IMR-90 (cell line): ENCODE measurements at regions not wholly inside any gene's neighbourhood (a gene's known extent, or its start where the extent isn't known, plus 50 kb on each side); places are given as distances from the start of the nearest gene placed in this dataset.

Experiments
- ATAC-seq: fragments of 200-7000 bp; cut with Tn5 transposase; 2 replicates; pipeline ENCODE4 v1.9.1; 2020; ENCODE audit warnings: low read depth, mild to moderate bottlenecking, moderate library complexity
- BruUV-seq: library from RNA; stranded (reverse); fragments of 400-500 nt; replicated peaks from 2 replicates; lab custom pipeline; 2021; lab: Mats Ljungman, UMichigan
- CTCF ChIA-PET: fragments of 300-600 bp; formaldehyde crosslinking; extraction: SDS; loops from one replicate; lab custom pipeline; 2021; ENCODE audit warnings: antibody characterized with exemption; lab: Yijun Ruan, JAX
- POLR2A ChIA-PET: fragments of 300-600 bp; sonication (Branson Sonifier 250); formaldehyde crosslinking; loops from one replicate; lab custom pipeline; 2022; ENCODE audit warnings: antibody characterized with exemption; ENCODE audit not compliant: unreplicated experiment; lab: Charles Lee
- DNase-seq: peaks from one replicate; pipeline ENCODE4 v3.0.0; 2013
- H2AFZ ChIP-seq: replicated peaks from 2 replicates; pipeline ENCODE3; 2013; ENCODE audit warnings: low read length, mild to moderate bottlenecking; ENCODE audit not compliant: poor library complexity
- H2AK5ac ChIP-seq: 2 replicates; pipeline ENCODE4 v1.6.1; 2013; ENCODE audit warnings: low read depth, low read length, inconsistent platforms
- H2AK9ac ChIP-seq: replicated peaks from 2 replicates; pipeline ENCODE3; 2013; ENCODE audit warnings: mild to moderate bottlenecking, low read depth, low read length, moderate library complexity; ENCODE audit not compliant: poor library complexity
- H2BK120ac ChIP-seq: 2 replicates; pipeline ENCODE4 v1.6.1; 2013; ENCODE audit warnings: low read depth, low read length, inconsistent platforms
- H2BK15ac ChIP-seq: 3 replicates; pipeline ENCODE4 v1.6.1; 2013; ENCODE audit warnings: low read depth, low read length, inconsistent platforms
- H2BK20ac ChIP-seq: 2 replicates; pipeline ENCODE4 v1.6.1; 2013; ENCODE audit warnings: low read depth, mild to moderate bottlenecking, inconsistent platforms, low read length, moderate library complexity
- H2BK5ac ChIP-seq: 2 replicates; pipeline ENCODE4 v1.6.1; 2013; ENCODE audit warnings: mild to moderate bottlenecking, low read depth, low read length, inconsistent platforms; ENCODE audit not compliant: poor library complexity, severe bottlenecking
- H3K14ac ChIP-seq: replicated peaks from 2 replicates; pipeline ENCODE4 v1.6.1; 2013; ENCODE audit warnings: low read depth, low read length, inconsistent platforms
- H3K18ac ChIP-seq: 2 replicates; pipeline ENCODE4 v1.6.1; 2013; ENCODE audit warnings: low read depth, low read length, control low read depth
- H3K23ac ChIP-seq: 2 replicates; pipeline ENCODE4 v1.6.1; 2013; ENCODE audit warnings: low read depth, low read length, inconsistent platforms
- H3K27ac ChIP-seq: 2 replicates; pipeline ENCODE4 v1.5.1; 2013; ENCODE audit warnings: mild to moderate bottlenecking, control low read depth, low read length; ENCODE audit not compliant: insufficient read depth
- H3K27me3 ChIP-seq: 2 replicates; pipeline ENCODE4 v1.6.1; 2013; ENCODE audit warnings: low read length; ENCODE audit not compliant: control insufficient read depth, insufficient read depth
- H3K36me3 ChIP-seq: 2 replicates; pipeline ENCODE4 v1.6.1; 2013; ENCODE audit warnings: low read length, mixed read lengths; ENCODE audit not compliant: control insufficient read depth, insufficient read depth
- H3K4ac ChIP-seq: 2 replicates; pipeline ENCODE4 v1.6.1; 2013; ENCODE audit warnings: low read depth, low read length, inconsistent platforms
- H3K4me1 ChIP-seq: 2 replicates; pipeline ENCODE4 v1.6.1; 2013; ENCODE audit warnings: low read length, mixed read lengths; ENCODE audit not compliant: control insufficient read depth, insufficient read depth
- H3K4me2 ChIP-seq: 2 replicates; pipeline ENCODE4 v1.6.1; 2013; ENCODE audit warnings: low read depth, mild to moderate bottlenecking, control low read depth, low read length, moderate library complexity
- H3K4me3 ChIP-seq: 2 replicates; pipeline ENCODE4 v1.5.1; 2013; ENCODE audit warnings: low read depth, mild to moderate bottlenecking, control low read depth, low read length, moderate library complexity; ENCODE audit not compliant: insufficient read depth
- H3K56ac ChIP-seq: 2 replicates; pipeline ENCODE4 v1.6.1; 2013; ENCODE audit warnings: low read length, inconsistent platforms; ENCODE audit not compliant: insufficient read depth; ENCODE audit errors: extremely low read depth
- H3K79me1 ChIP-seq, 2 experiments: 2 replicates each; pipeline ENCODE4 v1.6.1; 2013; ENCODE audit warnings: low read length in 2 of 2, inconsistent platforms in 1 of 2, low read depth in 1 of 2
- H3K9ac ChIP-seq: 2 replicates; pipeline ENCODE4 v1.6.1; 2013; ENCODE audit warnings: low read depth, low read length, control low read depth
- H3K9me1 ChIP-seq: 2 replicates; pipeline ENCODE4 v1.6.1; 2013; ENCODE audit warnings: low read length, inconsistent platforms; ENCODE audit not compliant: insufficient read depth
- H3K9me3 ChIP-seq: 2 replicates; pipeline ENCODE4 v1.6.1; 2013; ENCODE audit warnings: low read length; ENCODE audit not compliant: control insufficient read depth, insufficient read depth
- H4K20me1 ChIP-seq: 2 replicates; pipeline ENCODE4 v1.6.1; 2013; ENCODE audit warnings: low read length, inconsistent platforms; ENCODE audit not compliant: insufficient read depth
- H4K5ac ChIP-seq: 2 replicates; pipeline ENCODE4 v1.6.1; 2013; ENCODE audit warnings: mild to moderate bottlenecking, low read depth, low read length, control low read depth
- H4K8ac ChIP-seq, 2 experiments: 2 replicates each; pipeline ENCODE4 v1.6.1; 2013; ENCODE audit warnings: low read depth in 2 of 2, low read length in 2 of 2, control low read depth in 1 of 2, inconsistent platforms in 1 of 2
- H4K91ac ChIP-seq: 2 replicates; pipeline ENCODE4 v1.6.1; 2013; ENCODE audit warnings: low read depth, low read length, inconsistent platforms; ENCODE audit not compliant: insufficient read depth
- CTCF ChIP-seq: conservative IDR thresholded peaks from 2 replicates; pipeline ENCODE4 v1.5.1; 2012; ENCODE audit warnings: mild to moderate bottlenecking, low read depth, low read length, improper control_type of control experiment
- ELK1 ChIP-seq: fragments of 150-350 bp; IDR thresholded peaks from 2 replicates; pipeline ENCODE4 v1.6.1; 2016; ENCODE audit warnings: low read depth, mild to moderate bottlenecking, low read length, moderate library complexity, borderline replicate concordance
- MAFK ChIP-seq: IDR thresholded peaks from 2 replicates; pipeline ENCODE4 v1.6.1; 2012; ENCODE audit warnings: low read depth, low read length, improper control_type of control experiment
- MAZ ChIP-seq: IDR thresholded peaks from 2 replicates; pipeline ENCODE4 v1.6.1; 2012; ENCODE audit warnings: low read depth, mild to moderate bottlenecking, low read length, improper control_type of control experiment, moderate library complexity, borderline replicate concordance
- MXI1 ChIP-seq: IDR thresholded peaks from 2 replicates; pipeline ENCODE4 v1.6.1; 2012; ENCODE audit warnings: low read depth, mild to moderate bottlenecking, low read length, moderate library complexity, borderline replicate concordance
- POLR2A ChIP-seq: IDR thresholded peaks from 2 replicates; pipeline ENCODE4 v1.6.1; 2012; ENCODE audit warnings: mild to moderate bottlenecking, low read depth, low read length
- RFX5 ChIP-seq: IDR thresholded peaks from 2 replicates; pipeline ENCODE4 v1.8.0; 2012; ENCODE audit warnings: low read depth, mild to moderate bottlenecking, low read length, moderate library complexity
- SMC3 ChIP-seq: fragments of 150-350 bp; IDR thresholded peaks from 2 replicates; pipeline ENCODE4 v1.6.1; 2016; ENCODE audit warnings: low read depth, mild to moderate bottlenecking, antibody characterized with exemption, low read length, moderate library complexity
- WGBS, 2 experiments: methylation state at CpG; one replicate each; pipeline versions ENCODE4 v1.1.5 to v1.1.7; 2013; ENCODE audit warnings: missing lambda C conversion rate in 2 of 2; ENCODE audit not compliant: insufficient read length in 1 of 2; ENCODE audit errors: extremely low coverage in 2 of 2; 5-methylcytosine and 5-hydroxymethylcytosine counted together
- dilution Hi-C: fragments of 300-500 bp; cut with HindIII; formaldehyde crosslinking; loops from one replicate; pipeline ENCODE4 v1.14.3; 2018; ENCODE audit warnings: low sequenced_read_pairs; ENCODE audit not compliant: unreplicated experiment
- in situ Hi-C: fragments of 300-500 bp; cut with MboI; formaldehyde crosslinking; loops from 3 replicates; pipeline ENCODE4 v1.14.3; 2019; ENCODE audit warnings: low sequenced_read_pairs, inconsistent platforms, mixed read lengths
- intact Hi-C: fragments of 100-400 bp; cut with micrococcal nuclease; formaldehyde crosslinking; loops from 2 replicates; pipeline ENCODE4 v1.10.0; 2022
- TF ChIP-seq, protein P1 (sequence below): fragments of 150-350 bp; IDR thresholded peaks from 2 replicates; pipeline ENCODE4 v1.6.1; 2017; ENCODE audit warnings: mild to moderate bottlenecking, antibody characterized with exemption, low read length, low read depth

GRCh38 chr2:182630207-182630606, 85.8 kb upstream of the DNAJC10 start:
- ChIA-PET POLR2A (no interaction called here), CTCF (no interaction called here)
- H2BK15ac ChIP-seq = no peak overlapping the region
- no TSS peak for BruUV-seq
- H3K27me3 ChIP-seq = no peaks in the 10 kb centered on the region
- H2AFZ ChIP-seq = no peak overlapping the region
- H3K56ac ChIP-seq = no peak overlapping the region
- no peak overlapping the region for H3K23ac ChIP-seq
- H4K91ac ChIP-seq = no peak overlapping the region
- no peak overlapping the region for H4K5ac ChIP-seq
- in situ Hi-C loops (no loop called here), dilution Hi-C loops (no loop called here), intact Hi-C loops (no loop called here)
- H4K8ac ChIP-seq = no peak overlapping the region
- no peak overlapping the region for H2BK20ac ChIP-seq
- no peak overlapping the region for H3K4ac ChIP-seq
- no peak overlapping the region for H3K18ac ChIP-seq
- H3K4me3 ChIP-seq = no peak overlapping the region
- no peaks in the 10 kb centered on the region for H4K20me1 ChIP-seq
- no peak overlapping the region for H2BK120ac ChIP-seq
- H3K4me2 ChIP-seq = no peak overlapping the region
- H3K9me1 ChIP-seq = no peaks in the 10 kb centered on the region
- no peak for TF ChIP-seq CTCF
- no peak for TF ChIP-seq MAFK
- no peak for TF ChIP-seq SMC3
- no peak for TF ChIP-seq RFX5
- no peak for TF ChIP-seq ELK1
- no peak for TF ChIP-seq POLR2A
- TF ChIP-seq, protein P1, sequence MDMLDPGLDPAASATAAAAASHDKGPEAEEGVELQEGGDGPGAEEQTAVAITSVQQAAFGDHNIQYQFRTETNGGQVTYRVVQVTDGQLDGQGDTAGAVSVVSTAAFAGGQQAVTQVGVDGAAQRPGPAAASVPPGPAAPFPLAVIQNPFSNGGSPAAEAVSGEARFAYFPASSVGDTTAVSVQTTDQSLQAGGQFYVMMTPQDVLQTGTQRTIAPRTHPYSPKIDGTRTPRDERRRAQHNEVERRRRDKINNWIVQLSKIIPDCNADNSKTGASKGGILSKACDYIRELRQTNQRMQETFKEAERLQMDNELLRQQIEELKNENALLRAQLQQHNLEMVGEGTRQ = no peak
- no peak for TF ChIP-seq MAZ
- no peak for TF ChIP-seq MXI1
- no CpG with 5 or more reads among the region's 1 CpG for WGBS, 2 experiments
- H3K4me1 ChIP-seq = no peaks in the 10 kb centered on the region
- no peaks in the 10 kb centered on the region for H3K9me3 ChIP-seq
- DNase-seq (no peak), ATAC-seq (no peak)
- H2AK9ac ChIP-seq = no peak overlapping the region
- H3K14ac ChIP-seq = no peak overlapping the region
- no peaks in the 10 kb centered on the region for H3K36me3 ChIP-seq
- H3K9ac ChIP-seq = no peak overlapping the region
- H3K27ac ChIP-seq = no peak overlapping the region
- H2BK5ac ChIP-seq = no peak overlapping the region
- no peak overlapping the region for H2AK5ac ChIP-seq
- no peaks in the 10 kb centered on the region for H3K79me1 ChIP-seq
